Fibroblast of peridontal ligament (primary cell): ENCODE measurements at regions not wholly inside any gene's neighbourhood (a gene's known extent, or its start where the extent isn't known, plus 50 kb on each side); places are given as distances from the start of the nearest gene placed in this dataset.
"Not testable (repeated sequence)": the region's sequence is repeated elsewhere in the genome, so short reads cannot be mapped to it uniquely, and the experiment has no call there.

Experiments used
- DNase-seq: peaks from one replicate; pipeline ENCODE4 v3.0.0-alpha.2; 2010; ENCODE audit errors: extremely low read depth

GRCh38 chr12:72723732-72724131 lies 451.6 kb downstream of the TRHDE start:
- no peak for DNase-seq

- no peak for DNase-seq
Measured at GRCh38 chr12:72729451-72730010, 457.4 kb downstream of the TRHDE start.

- no peak for DNase-seq
Measured at GRCh38 chr12:72734581-72734980, 462.4 kb downstream of the TRHDE start.

- DNase-seq: no peak
Measured at GRCh38 chr12:72738811-72739210, 466.6 kb downstream of the TRHDE start.

GRCh38 chr12:72740064-72740463 lies 467.9 kb downstream of the TRHDE start:
- DNase-seq: no peak

GRCh38 chr12:72742568-72742967 lies 470.4 kb downstream of the TRHDE start:
- no peak for DNase-seq

GRCh38 chr12:72746048-72746447 lies 473.9 kb downstream of the TRHDE start:
- no peak for DNase-seq

- DNase-seq: no peak
Measured at GRCh38 chr12:72747111-72747849, 475.1 kb downstream of the TRHDE start.

- DNase-seq: no peak
Measured at GRCh38 chr12:72748971-72749370, 476.8 kb downstream of the TRHDE start.

GRCh38 chr12:72753571-72753970 lies 481.4 kb downstream of the TRHDE start:
- no peak for DNase-seq

GRCh38 chr12:72754026-72754425 lies 481.9 kb downstream of the TRHDE start:
- DNase-seq: not testable (repeated sequence)

- DNase-seq: no peak
Measured at GRCh38 chr12:72766517-72766916, 494.3 kb downstream of the TRHDE start.

GRCh38 chr12:72774023-72774422 lies 501.9 kb downstream of the TRHDE start:
- no peak for DNase-seq

- no peak for DNase-seq
Measured at GRCh38 chr12:72777806-72778205, 505.6 kb downstream of the TRHDE start.

- no peak for DNase-seq
Measured at GRCh38 chr12:72790273-72790672, 518.1 kb downstream of the TRHDE start.

GRCh38 chr12:72792889-72793288 lies 520.7 kb downstream of the TRHDE start:
- DNase-seq: no peak

GRCh38 chr12:72793796-72794195 lies 521.6 kb downstream of the TRHDE start:
- no peak for DNase-seq

GRCh38 chr12:72815421-72815820 lies 543.3 kb downstream of the TRHDE start:
- DNase-seq: no peak

GRCh38 chr12:72828662-72829324 lies 556.6 kb downstream of the TRHDE start:
- DNase-seq: no peak

GRCh38 chr12:72829838-72830237 lies 557.7 kb downstream of the TRHDE start:
- no peak for DNase-seq

GRCh38 chr12:72832024-72832423 lies 559.9 kb downstream of the TRHDE start:
- no peak for DNase-seq

GRCh38 chr12:72836194-72836593 lies 564.0 kb downstream of the TRHDE start:
- DNase-seq: no peak

- no peak for DNase-seq
Measured at GRCh38 chr12:72839696-72840095, 567.5 kb downstream of the TRHDE start.
